SK-MEL-5 (cell line): ENCODE measurements at regions not wholly inside any gene's neighbourhood (a gene's known extent, or its start where the extent isn't known, plus 50 kb on each side); places are given as distances from the start of the nearest gene placed in this dataset.
"Not testable (repeated sequence)": the region's sequence is repeated elsewhere in the genome, so short reads cannot be mapped to it uniquely, and the experiment has no call there.

Experiments
- DNase-seq: peaks from one replicate; pipeline ENCODE4 v3.0.0-alpha.2; 2016; ENCODE audit warnings: low read depth, low spot score
- in situ Hi-C: cut with HindIII; loops from 2 replicates; pipeline ENCODE4 v1.10.0; 2016; ENCODE audit warnings: low sequenced_read_pairs, high pct_unique_total_duplicates, low pct_unique_long_range_greater_than_20kb

- DNase-seq = no peak
Measured at GRCh38 chr3:95341314-95341713, 1278.5 kb downstream of the NSUN3 start.

DNA sequence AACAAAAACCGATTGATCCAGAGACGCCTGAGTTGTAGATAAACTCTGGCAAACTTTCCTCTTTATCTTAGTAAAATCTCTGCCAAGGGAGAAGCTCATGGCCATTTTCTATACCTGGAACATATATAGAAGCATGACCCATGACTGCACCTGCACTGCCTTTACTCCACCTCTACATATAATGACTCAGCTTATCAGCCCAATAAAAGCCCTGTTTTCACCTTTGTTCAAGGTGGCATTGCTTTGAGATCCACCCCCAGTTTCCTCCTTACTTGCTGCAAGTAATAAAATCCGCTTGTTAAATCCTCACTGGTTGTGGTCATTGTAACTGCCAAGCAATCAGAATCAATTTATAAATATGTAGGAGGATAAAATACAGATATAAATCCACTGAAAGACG is 1280.4 kb downstream of the NSUN3 start:
- in situ Hi-C loops = no loop called here
- no peak for DNase-seq

More at GRCh38 chr3:95341314-95341713, 1278.5 kb downstream of the NSUN3 start:
- in situ Hi-C loops = no loop called here

DNA sequence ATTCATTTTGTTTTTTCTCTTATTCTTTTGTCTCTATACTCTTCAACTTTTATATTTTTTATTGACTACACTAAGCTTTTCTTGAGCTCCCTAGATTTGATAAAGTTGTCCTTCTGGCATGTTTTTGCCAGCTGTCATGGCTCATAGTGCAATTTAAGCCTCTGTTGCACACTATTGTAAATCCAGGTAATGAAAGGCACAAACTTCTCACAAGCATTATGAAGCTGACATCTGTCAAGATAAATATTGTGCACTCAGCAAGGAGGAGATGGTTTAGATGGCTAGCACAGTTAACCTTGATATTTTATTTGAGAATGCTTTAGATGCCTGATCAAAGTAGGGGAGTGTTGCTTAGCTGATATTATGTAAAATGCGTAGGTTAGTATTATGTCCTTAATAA is 1280.9 kb downstream of the NSUN3 start:
- in situ Hi-C loops = no loop called here
- DNase-seq = no peak

GRCh38 chr3:95347936-95348335 is 1285.1 kb downstream of the NSUN3 start:
- DNase-seq, in situ Hi-C loops: not testable (repeated sequence)

- in situ Hi-C loops = no loop called here
- DNase-seq = no peak
Measured at GRCh38 chr3:95348879-95349278, 1286.0 kb downstream of the NSUN3 start.

DNA sequence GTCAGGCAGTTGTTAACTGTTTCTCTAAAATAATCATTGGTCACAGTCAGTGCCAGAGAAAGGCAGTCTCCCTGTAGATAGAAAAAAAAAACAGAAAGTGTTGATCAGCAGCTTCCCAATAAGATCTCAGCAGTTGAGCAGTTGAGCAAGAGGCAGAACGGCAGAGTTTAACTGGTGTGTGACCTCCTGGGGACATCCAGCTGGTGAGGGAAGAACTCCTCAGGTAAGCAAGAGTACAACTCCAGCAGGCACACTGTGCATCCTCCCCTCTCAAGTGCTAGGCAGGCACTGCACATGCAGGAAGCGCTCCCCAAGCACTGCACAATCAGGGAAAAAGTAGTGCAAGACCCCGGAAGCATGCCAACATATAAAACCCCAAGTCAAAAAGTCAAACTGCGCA is 1287.2 kb downstream of the NSUN3 start:
- in situ Hi-C loops = no loop called here
- no peak for DNase-seq

DNA sequence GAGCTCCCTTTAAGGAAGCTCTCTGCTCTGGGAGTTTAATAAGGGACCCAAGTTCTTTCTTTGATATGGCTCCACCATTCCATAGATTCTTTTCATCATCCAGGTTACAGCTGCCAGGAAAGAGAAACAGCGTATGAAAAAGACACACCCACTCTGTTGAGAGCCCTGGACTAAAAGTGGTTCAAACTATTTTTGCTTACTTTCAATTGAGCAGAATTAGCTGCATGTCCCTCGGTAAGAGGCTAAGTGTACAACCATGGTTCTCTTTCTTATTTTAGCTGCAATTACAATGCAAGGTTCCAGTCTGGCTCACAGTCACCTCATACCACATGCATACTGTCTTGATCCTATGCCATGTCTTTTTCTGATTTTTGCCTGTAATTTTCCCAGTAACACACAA is 1288.3 kb downstream of the NSUN3 start:
- in situ Hi-C loops = no loop called here
- no peak for DNase-seq

DNA sequence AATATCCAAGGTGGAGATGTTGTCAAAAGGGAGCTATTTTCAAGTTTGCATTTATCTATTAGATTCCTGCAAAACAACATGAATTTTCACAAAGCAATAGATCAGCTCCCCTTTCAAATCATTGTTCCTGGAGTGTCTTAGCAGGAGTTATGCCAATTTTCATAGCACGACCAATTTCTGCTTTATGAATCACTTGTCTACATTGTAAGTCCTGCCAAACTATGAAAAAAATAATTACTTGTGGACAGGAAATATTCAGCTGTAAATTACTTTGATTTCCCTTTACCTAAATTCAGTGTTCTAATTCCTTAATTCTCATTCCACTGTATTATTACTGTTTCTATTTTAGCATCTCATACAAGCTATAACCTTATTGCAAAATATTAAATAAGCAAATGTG is 1289.6 kb downstream of the NSUN3 start:
- no peak for DNase-seq
- in situ Hi-C loops = no loop called here

- no peak for DNase-seq
Measured at GRCh38 chr3:95354489-95354888, 1291.6 kb downstream of the NSUN3 start.

DNA sequence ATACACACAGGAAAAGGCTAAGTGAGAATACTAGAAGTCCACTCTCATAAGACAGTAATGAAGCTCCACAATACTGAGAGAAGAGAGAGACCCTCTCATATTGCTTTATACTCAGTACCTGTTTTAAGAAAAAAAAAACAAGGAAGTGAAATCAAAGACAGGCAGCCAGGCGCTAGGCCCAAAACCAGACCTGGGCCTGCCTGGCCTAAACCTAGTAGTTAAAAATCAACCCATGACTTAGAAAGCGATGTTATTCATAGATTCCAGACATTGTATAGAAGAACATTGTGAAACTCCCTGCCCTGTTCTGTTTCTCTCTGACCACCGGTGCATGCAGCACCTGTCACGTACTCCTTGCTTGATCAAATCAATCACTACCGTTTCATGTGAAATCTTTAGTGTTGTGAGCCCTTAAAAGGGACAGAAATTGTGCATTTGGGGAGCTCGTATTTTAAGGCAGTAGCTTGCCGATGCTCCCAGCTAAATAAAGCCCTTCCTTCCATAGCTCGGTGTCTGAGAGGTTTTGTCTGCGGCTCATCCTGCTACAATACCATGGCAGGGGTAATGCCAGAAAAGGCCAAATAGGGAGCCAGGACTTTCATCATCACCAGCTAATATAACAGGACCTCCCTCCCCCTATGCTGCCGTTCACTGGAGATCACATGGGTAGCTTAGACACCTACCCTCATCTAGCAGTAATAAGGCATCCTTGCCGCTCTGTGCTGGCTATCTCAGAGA is 1294.1 kb downstream of the NSUN3 start:
- in situ Hi-C loops = no loop called here
- DNase-seq = no peak

More at GRCh38 chr3:95354489-95354888, 1291.6 kb downstream of the NSUN3 start:
- in situ Hi-C loops = no loop called here

- DNase-seq = no peak
- in situ Hi-C loops = no loop called here
Measured at GRCh38 chr3:95387242-95388021, 1324.6 kb downstream of the NSUN3 start.

- in situ Hi-C loops = no loop called here
- no peak for DNase-seq
Measured at GRCh38 chr3:95389725-95390313, 1327.0 kb downstream of the NSUN3 start.

GRCh38 chr3:95394286-95394685 is 1331.4 kb downstream of the NSUN3 start:
- in situ Hi-C loops = no loop called here
- no peak for DNase-seq

DNA sequence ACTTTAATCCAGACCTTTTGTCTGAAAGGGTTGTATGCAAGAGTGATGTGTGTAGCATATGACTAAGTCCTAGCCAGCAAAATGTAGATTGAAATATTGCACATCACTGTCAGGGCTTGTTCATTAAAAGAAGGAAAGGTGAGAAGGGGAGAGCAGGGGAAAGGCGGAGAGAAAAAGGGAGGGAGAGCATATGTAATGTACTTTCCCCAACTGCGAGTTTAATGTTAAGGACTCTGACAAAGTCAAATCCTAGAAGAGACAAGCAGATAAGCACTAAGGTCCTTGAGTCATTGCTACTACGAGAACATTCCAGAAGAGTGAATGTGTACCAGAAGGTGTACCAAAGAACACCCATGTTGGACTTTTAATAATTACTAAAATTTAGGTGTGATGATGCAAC is 1336.7 kb downstream of the NSUN3 start:
- no peak for DNase-seq
- in situ Hi-C loops = no loop called here

DNA sequence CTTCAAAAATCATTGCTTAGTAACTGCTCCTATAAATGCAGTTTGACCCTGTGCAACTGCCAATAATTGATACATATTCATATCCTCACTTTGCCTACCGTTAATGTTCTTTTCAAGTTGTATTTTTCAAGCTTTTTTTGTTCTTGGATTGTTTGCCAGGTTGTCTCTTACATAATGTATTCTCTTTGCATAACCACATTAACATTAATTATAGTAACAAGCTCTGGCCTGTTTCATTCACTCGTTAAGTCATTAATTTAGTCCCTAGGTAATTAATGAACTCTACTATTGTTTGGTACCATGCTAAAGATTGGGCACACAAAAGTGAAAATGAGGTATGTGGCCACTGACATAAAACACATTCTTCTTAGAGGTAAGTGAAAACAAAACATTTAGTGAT is 1338.8 kb downstream of the NSUN3 start:
- in situ Hi-C loops = no loop called here
- DNase-seq = no peak

DNA sequence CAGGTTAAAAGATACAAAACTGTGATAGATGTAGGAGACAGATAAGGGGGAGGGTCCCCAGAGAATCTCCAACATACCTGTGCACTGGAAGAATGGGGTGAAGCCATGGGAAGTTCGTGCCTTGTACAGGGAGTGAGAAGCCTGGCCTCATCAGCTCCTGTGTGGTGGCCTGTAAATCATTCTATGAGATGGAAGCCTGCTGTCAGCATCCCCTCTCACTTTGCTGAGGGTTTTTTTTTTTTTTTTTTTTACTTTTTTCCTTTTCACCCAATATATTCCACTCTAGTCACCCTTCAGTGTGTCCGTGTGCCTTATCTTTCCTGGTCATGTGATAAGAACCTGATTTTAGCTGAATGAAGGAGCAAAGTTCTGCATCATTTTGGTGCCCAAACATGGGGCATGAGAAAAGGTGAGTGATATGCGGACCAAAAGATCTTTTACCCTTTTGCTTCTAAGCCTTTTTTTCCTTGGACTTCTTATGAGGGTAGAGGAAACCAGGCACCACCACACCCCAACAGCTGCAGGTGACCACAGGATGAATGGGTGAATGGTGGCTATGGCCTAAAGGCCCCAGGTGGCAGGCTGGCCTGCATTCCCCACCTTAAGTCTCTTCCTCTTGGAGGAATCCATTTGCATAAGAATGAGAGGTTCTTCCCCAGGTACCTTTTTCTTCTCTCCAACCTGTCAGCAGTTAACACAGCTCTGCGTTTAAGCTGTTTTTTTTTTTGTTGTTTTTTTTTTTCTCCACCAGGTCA is 1345.0 kb downstream of the NSUN3 start:
- no peak for DNase-seq
- in situ Hi-C loops = no loop called here

DNA sequence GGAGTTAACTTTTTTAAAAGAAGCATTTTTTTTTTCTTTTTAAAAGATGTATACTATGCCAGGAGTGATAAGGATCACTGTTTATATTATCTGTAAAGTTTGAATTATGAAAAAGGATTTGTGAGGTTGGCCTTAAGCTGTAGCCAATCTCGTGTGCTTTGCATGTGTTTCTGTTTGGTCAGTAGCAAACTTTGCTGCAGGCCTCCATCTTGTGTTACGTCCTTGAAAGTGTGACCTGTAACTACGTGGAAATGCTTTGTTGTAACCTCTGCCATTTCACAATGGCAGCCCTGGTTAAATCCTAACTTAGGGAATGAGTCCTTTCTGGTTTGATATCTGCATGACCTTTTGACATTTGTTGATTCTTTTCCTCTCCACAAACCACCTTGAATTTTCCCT is 1345.6 kb downstream of the NSUN3 start:
- in situ Hi-C loops = no loop called here
- no peak for DNase-seq

GRCh38 chr3:95418251-95418650 is 1355.4 kb downstream of the NSUN3 start:
- no peak for DNase-seq
- in situ Hi-C loops = no loop called here
